GM13976 (cell line): ENCODE measurements at regions not wholly inside any gene's neighbourhood (a gene's known extent, or its start where the extent isn't known, plus 50 kb on each side); places are given as distances from the start of the nearest gene placed in this dataset.
A peak's percentile ranks its signal among the peaks of the same experiment; 100 is the strongest.

Source experiments
- DNase-seq: peaks from one replicate; pipeline ENCODE4 v3.0.0; 2012; ENCODE audit warnings: low spot score
- CTCF ChIP-seq: IDR thresholded peaks from 2 replicates; pipeline ENCODE4 v1.5.1; 2012; ENCODE audit warnings: borderline replicate concordance, mild to moderate bottlenecking; ENCODE audit not compliant: insufficient read depth; ENCODE audit errors: extremely low read depth, missing control alignments, control extremely low read depth
- in situ Hi-C: fragments of 300-500 bp; cut with MboI; formaldehyde crosslinking; loops from one replicate; pipeline ENCODE4 v1.12.0; 2022; ENCODE audit warnings: low sequenced_read_pairs, mixed read lengths, inconsistent platforms; ENCODE audit not compliant: unreplicated experiment

- TF ChIP-seq CTCF, result no peak
- DNase-seq, result no peak
- in situ Hi-C loops, result loop anchor here (25.0 kb wide), 1 partner anchor 537 kb away; no protein-coding TSS in a partner anchor
Observed at GRCh38 chr5:130875656-130876055, 289.4 kb downstream of the HINT1 start.

GRCh38 chr5:130874861-130875417 is 290.1 kb downstream of the HINT1 start:
- DNase-seq, result no peak
- in situ Hi-C loops, result loop anchor here (25.0 kb wide), 1 partner anchor 537 kb away; no protein-coding TSS in a partner anchor
- TF ChIP-seq CTCF, result no peak

GRCh38 chr5:130871346-130872086 is 293.5 kb downstream of the HINT1 start:
- peak; percentile 39 for TF ChIP-seq CTCF
- DNase-seq, result peak; percentile 28
- in situ Hi-C loops, result no loop called here

- TF ChIP-seq CTCF, result no peak
- in situ Hi-C loops, result no loop called here
- DNase-seq, result no peak
Observed at GRCh38 chr5:130870691-130871090, 294.4 kb downstream of the HINT1 start.

- DNase-seq, result no peak
- in situ Hi-C loops, result no loop called here
- TF ChIP-seq CTCF, result no peak
Observed at GRCh38 chr5:130868186-130868840, 296.7 kb downstream of the HINT1 start.

- no peak for TF ChIP-seq CTCF
- in situ Hi-C loops, result no loop called here
- no peak for DNase-seq
Observed at GRCh38 chr5:130845049-130845765, 319.8 kb downstream of the HINT1 start.
